ENCODE measurements at regions not wholly inside any gene's neighbourhood (a gene's known extent, or its start where the extent isn't known, plus 50 kb on each side); places are given as distances from the start of the nearest gene placed in this dataset.

- DNase-seq (ENCODE audit: extremely low read depth in 1 of 2, low read depth in 1 of 2), result no peak
These were observed 50.8 kb upstream of the ZNF366 start for GRCh38 chr5:72558046-72558336.

- DNase-seq (ENCODE audit: extremely low read depth in 1 of 2, low read depth in 1 of 2), result no peak
These were observed 50.2 kb upstream of the ZNF366 start for GRCh38 chr5:72557167-72558045.

All from activated CD8-positive, alpha-beta memory T cell treated with anti-CD3 and anti-CD28 coated beads for 1 hour (primary cell).